ENCODE measurements at regions not wholly inside any gene's neighbourhood (a gene's known extent, or its start where the extent isn't known, plus 50 kb on each side); places are given as distances from the start of the nearest gene placed in this dataset.

DNA sequence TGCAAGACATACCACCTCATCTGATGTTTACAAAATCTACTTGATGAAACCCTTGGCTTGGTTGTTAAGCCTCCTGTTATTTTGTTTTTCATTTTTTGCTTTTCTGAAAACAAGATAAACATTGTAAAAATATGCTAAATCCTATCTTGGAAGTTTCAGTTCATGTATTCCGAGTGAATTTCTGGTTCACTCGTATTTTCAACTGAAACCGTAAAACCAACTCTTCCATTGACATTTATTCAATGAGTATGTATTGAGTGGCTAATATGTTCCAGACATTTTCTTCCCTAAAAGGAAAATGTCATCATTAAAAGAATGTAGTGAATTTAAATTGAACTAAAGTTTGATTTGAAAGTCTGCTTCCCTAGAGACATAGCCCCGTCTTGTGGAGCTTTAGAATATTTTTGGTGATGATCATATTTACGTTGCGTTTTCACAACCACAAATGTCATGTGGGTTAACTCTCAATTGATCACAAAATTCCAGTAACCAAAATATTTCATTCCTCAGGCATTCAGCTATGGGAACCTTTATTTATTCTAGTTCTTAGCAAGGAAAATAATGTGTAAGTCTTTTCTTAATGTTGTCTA lies 204.2 kb downstream of the MBD2 start:
- DNase-seq, result no peak

DNA sequence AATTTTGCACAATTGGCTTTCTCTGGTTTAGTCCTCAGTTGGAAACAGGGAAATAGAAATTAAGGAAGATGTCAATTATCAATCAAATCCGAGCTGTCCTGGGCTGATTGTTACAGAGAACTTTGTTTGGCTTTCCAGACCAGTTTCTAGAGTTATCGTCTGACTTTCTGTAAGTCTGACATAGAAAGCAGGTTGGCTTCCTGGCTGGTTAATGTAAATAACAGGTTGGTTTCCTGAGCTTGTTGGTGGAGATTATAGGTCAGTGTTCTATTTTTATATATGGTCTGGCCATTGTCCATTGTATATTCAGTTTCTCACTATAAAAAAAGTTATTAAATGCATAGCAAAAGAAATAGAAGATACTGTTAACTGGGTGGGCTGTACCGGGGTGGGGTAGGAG lies 204.8 kb downstream of the MBD2 start:
- DNase-seq, result no peak

DNA sequence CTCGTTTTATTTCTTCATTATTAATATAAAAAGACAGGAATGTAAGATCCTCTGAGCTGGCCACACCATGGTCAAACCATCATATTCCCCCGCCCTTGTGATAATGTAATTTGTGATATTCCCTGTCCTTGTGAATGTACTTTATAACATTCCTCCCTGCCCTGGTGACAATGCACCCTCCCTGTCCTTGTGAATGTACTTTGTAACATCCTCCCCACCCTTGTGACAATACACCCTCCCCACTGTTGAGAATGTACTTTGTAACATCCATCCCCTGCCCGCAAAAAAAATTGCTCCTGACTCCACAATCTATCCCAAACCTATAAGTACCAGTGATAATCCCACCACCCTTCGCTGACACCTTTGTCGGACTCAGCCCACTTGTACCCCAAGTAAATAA lies 211.0 kb downstream of the MBD2 start:
- no peak for DNase-seq

DNA sequence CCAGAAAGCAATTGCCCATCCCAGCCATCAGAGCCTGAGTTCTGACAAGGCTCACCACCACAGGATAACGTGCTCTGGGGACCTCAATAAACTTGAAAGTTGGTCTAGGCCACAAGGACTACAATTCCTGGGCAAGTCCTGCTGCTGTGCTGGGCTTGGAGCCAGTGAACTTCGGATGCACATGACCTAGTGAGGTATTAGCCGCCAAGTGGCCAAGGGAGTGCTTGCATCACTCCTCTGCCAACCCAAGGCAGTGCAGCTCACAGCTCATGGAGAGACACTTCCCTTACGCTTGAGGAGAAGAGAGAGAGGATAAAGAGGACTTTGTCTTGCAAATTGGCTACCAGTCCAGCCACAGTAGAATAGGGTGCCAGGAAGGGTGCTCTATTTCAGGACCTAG lies 219.6 kb downstream of the MBD2 start:
- no peak for DNase-seq

DNA sequence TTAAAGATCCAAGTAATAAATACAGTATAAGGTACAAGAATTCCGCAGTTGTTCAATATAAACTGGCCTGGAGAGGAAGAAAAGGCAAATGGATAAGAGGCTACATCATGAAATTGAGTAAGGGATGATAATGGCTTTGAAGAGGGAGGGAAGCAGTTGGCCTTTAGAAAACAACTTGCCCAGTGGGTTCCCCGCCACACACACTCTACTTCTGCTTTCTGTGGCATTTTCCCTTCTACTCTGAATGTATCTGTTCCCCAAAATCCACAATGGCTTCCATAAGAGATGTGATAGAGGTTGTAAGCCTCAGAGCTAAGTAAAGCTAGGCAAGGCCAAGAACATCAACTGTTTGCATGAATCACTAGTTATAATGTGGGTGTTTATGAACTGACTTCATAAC lies 221.3 kb downstream of the MBD2 start:
- no peak for DNase-seq

DNA sequence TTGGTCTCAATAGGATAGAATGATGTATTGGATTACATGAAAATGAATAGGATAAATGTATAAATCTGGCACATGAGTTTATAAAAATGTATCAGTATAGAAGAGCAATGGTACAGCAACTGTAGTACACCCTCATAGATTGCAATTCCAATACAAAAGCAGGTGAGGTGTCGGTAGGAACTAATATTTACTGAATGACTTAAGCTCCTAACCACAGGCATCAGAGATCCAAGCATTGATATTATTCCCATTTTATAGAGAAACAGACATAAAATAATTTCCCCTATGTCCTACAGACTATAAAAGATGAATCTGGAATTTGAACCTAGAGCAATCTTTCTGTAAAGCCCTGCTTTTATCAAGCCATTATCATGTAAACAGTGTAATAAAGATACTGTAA lies 227.4 kb downstream of the MBD2 start:
- no peak for DNase-seq

DNA sequence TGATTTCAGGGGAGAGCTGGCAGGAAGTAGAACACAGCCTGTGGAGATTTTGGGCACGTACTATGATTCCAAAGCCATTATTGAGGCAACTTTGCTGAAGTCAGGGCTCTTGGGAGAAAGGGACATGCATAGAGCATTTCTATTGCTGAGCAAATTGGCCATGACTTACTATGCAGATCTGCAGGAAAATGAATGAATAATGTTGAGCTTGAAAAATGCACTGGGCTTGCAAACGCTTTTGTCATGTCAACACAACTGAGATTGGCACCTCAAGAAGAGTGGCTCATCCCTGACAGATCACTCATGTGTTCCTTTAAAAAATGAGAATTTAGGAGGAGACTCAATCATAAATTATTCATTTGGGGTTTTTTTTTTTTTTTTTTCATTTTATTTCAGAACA lies 230.5 kb downstream of the MBD2 start:
- DNase-seq, result no peak

DNA sequence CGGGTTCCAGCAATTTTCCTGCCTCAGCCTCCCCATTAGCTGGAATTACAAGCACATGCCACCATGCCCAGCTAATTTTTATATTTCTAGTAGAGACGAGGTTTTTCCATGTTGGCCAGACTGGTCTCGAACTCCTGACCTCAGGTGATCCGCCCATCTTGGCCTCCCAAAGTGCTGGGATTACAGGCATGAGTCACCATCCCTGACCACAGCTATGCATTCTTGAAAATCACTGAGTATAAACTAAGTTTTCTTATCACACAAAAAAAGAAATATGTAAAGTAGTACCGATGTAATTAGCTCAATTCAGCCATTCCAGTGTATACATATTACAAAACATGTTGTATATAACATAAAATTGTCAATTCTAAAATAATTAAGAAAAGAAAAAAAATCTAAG lies 232.7 kb downstream of the MBD2 start:
- no peak for DNase-seq

DNA sequence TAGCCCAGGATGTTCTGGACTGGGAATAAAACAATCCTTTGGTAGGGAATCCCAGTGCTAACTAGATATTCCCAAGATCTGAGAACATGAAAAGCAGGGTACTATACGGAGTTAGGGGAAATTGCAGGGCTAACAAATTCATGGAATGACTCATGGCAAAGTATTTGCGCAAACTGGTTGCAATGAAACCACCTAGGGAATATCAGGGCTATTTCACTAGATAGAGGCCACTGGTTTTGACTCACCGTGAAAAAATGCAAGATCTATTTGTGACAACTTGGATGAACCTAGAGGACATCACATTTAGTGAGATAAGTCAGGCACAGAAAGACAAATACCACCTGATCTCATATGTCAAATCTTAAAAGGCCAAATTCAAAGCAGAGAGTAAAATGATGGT lies 233.3 kb downstream of the MBD2 start:
- no peak for DNase-seq

DNA sequence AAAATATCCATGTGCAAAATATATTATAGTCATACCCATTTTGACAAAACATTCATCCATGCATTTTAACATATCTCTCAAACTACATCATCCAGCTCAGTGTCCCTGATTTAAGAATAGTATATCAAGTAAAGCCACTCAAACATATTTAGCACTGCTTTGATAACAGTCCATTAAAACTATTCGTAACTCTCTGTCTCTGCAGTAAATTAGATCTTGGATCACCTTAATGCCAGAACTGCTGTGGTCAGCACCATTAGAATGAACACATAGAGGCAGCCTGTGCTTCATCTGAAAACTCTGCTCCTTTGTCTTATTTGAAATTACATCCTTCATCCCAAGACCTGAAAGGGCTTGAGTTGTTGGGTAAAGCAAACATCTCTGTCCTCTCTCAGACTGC lies 234.0 kb downstream of the MBD2 start:
- DNase-seq, result no peak

DNA sequence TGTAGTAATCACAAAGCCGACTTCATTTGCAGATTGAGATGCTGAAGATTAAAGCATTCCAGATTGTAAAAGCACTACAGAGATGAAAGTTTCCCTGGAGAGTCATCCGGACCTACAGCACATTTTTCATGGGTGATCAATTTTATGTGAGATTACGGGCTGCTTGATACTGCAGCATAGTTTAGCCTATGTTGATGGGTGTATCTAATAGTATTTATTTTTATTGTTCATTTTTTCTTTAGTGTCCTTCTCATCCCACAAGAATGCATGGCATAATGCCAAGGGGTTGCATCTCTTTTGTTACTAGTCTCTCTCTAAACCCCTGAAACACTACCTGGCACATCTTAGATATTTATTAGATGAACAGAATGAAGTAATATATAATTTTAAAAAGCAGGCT lies 240.4 kb downstream of the MBD2 start:
- DNase-seq, result no peak

DNA sequence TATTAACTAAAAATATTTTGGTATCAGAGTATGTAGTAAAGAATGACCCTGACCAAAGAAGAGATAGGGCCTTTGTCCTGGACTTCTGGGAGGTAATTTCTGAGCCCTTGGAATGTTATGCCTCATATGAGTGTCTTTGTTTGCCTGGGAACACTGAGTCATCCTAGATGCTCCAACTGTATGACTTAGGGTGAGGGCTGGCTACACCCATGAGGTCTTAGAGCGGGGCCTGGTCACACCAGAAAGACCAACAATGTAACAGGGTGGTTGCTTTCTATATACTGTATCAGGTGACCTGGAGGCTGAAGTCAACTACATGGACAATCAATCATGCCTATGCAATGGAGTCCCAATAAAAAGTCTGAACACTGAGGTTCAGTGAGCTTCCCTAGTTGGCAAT lies 253.1 kb downstream of the MBD2 start:
- DNase-seq, result no peak

DNA sequence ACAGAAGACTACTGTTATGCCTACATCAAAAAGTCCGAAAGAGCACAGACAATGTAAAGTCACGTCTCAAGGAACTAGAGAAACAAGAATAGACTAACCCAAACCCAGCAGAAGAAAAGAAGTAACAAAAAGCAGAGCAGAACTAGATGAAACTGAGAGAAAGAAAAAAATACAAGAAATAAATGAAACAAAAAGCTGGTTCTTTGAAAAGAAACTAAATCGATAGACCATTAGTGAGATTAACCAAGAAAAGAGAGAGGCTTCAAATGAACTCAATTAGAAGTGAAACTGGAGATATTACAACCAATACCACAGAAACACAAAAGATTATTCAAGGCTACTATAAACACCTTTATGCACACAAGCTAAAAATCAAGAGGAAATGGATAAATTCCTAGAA lies 271.8 kb downstream of the MBD2 start:
- no peak for DNase-seq

DNA sequence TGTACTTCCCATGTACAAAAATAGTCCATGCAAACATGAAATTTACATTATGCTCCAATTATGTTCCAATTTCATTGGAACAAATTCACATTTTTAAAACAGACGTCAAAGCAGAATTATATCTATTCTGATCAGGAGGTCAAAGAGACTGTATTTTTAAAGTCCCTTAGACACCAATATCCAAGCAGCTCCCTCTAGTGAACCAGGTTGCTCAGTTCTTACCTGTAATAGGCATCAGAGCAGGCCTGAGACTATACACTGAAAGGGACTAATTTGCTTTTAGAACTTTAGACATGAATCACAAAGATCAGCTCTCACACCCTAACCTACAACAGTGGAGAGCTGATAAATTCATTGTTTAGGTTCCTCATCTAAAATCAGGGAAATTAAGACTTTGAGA lies 273.9 kb downstream of the MBD2 start:
- no peak for DNase-seq

DNA sequence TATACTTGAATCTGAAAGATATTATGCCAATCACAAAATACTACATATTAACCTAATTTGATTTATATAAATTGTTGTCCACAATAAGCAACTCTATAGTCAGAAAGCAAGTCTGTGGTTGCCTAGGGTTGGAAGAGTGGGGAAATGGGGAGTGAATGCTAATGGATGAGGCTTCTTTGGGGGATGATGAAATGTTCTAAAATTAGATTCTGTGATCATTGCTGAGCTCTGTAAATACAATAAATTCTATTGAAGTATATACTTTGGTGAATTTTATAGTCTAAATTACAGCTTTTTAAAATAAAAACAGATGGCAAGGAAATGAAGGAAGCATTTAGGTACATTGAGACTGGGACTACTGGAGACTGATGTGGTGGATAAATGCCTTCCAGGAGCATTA lies 275.5 kb downstream of the MBD2 start:
- DNase-seq, result no peak

DNA sequence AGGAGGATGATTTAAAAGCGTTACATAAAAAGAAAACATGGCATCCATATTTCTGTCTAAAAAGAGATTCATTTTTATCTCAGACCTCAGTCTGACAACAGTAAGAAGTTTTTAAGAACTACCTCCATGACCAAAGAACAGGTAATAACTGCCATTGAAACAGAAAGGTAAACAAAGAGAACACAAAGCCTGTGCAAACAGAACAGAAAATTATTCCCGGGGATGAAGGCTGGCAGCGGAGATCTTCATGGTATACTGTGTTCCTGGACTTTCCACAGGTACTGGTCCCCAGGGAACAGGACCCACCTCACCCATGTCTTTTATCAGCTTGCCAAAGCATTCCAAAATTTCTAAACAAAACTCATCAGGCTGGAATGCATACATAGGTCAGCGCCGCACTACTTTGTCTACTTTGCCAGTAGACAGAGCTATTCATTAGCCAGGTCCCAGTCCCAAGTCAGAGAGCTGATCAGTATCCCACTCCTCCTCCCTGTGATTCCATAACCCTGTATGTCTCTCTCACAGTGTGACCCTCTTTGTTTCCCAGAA lies 277.3 kb downstream of the MBD2 start:
- DNase-seq, result no peak

DNA sequence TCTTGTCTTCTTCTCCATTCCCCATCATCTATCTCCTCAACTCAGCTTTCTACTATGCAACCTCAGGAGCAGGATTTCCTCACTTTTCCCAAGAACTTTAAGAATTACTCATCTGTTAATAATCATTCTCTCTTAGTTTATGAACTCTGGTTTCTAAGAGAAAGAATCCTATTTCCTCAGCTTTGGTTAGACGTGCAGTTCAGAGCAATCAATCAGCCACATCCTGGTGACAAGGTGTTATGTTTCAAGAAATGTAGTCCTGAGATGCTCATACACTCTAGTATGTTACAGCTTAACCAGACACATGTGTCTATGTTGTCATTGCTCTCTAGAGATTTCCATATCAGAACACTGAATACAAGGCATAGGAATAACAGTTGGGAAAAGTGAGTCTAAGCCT lies 277.9 kb downstream of the MBD2 start:
- DNase-seq, result no peak

DNA sequence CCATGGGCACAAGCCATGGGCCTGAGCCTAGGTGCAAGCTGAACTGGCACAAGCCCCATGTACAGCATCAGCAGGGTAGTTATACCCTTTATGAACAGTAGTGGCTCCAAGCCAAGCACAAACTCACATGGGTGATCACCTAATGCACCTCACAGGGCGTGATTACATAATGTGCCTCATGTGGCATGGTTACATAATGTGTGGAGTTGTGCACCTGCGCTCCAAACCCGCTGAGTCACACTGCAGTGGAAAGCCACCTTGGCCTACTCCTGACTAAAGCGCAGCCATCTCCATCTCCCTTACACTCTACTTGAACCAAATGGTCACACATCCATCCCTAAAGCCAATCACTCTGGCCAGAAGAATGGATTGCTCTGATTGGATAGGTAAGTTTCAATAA lies 279.7 kb downstream of the MBD2 start:
- DNase-seq, result no peak

DNA sequence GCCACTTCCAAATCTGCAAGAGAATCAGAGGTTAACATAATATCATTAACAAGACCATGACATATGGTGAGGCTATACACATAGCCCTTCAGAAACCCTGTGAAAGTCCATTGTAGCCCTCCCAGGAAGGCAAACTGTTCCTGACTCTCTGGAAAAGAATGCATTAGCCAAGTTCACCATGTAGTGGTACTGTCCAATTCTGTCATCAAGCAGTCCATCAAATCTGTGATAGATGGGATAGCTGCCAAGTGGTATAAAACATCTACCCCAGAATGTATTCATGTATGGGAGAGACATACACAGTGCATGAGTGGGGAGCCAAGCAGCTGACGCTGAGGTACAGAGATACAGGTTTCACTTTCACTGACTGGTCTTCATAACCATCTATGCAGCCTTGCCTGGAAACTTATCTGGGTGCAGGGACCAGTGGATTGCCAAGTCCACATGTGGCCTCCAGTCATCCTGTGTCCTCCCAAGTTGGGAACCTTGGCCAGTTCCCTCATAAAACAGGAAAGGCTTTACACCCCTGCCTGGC lies 281.1 kb downstream of the MBD2 start:
- DNase-seq, result no peak

DNA sequence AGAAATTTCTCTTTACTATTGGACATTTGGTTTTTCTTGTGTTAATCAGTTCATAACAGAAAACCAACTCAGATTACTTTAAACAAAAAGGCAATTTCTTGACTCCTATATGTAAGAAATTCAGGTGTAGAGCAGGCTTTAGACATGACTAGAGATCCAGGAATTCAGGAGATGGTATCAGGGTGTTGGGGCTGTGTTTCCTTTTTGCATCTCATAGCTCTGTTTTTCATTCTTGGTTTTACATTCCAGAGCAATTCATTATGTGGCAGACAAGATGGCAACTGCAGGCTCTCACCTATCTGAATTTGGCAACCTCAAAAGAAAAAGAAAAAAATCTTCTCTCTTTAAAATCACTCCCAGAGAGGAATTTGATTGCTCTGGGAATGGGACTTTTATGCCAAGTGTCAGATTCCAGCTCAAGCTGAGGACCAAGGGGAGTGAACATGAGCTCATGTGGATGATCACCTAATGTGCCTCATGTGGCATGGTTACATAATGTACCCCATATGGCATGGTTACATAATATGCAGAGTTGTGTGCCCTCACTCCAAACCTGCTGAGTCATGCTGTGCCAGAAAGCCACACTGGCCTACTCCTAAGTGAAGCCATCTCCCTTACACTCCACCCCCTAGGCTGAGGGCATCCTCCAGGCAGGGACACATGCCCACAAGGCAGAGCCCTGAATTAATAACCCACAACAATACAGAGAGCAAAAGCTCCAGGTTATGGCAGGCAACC lies 282.7 kb downstream of the MBD2 start:
- DNase-seq, result no peak

DNA sequence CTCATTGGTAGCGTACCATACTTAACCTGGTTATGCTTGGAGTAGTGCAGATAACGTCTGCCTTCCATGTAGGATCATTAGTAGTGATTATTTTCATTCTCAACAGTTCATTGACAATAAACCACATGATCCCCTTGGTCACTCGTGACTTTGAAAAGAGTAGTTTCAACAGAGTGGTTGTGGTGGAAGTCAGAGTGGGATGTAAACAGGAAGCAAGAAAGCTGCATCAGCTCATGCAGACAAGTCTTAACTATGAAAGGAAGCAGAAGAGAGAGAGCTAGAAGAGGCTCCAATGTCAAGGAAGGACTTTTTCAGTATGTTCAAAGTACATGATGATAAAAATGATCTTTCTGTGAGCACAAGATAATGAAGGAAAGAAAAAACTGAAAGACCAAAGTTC lies 287.4 kb downstream of the MBD2 start:
- DNase-seq, result no peak

DNA sequence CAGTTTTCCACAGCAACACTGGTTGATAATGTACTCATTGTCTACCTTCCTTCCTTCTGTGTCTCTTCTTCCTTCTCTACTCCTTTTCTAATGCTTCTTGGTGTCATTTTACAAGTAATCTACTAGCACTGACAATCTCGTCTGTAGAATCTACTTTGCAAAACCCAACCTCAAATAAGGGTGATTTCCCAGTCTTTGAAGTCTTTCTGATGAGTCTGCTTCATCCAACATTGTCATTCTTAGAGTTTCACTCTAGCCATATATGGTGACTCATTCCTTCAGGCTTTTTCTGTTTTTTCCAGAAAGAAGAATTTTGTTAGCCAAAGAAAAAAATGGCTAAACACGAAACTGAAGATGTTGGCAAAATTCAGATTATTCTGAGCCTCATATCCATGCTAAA lies 288.7 kb downstream of the MBD2 start:
- no peak for DNase-seq

DNA sequence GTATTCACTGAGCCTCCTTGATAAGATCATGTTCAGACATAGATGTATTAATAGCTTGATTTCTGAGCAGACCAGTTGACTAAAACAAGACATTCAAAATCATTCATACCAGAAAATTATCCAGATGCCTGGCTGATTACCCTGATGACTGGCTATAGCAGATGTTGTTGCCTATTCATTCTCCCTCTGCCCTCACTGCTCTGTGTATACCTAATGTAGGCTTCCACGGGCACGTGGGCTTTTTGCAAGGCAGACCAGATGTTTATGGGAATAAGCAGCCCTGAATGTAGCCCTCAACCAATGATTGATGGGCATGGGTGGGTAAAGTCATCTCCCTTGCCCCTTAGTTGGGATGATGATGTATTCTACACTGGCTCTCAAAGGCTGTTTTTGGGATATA lies 289.1 kb downstream of the MBD2 start:
- no peak for DNase-seq

DNA sequence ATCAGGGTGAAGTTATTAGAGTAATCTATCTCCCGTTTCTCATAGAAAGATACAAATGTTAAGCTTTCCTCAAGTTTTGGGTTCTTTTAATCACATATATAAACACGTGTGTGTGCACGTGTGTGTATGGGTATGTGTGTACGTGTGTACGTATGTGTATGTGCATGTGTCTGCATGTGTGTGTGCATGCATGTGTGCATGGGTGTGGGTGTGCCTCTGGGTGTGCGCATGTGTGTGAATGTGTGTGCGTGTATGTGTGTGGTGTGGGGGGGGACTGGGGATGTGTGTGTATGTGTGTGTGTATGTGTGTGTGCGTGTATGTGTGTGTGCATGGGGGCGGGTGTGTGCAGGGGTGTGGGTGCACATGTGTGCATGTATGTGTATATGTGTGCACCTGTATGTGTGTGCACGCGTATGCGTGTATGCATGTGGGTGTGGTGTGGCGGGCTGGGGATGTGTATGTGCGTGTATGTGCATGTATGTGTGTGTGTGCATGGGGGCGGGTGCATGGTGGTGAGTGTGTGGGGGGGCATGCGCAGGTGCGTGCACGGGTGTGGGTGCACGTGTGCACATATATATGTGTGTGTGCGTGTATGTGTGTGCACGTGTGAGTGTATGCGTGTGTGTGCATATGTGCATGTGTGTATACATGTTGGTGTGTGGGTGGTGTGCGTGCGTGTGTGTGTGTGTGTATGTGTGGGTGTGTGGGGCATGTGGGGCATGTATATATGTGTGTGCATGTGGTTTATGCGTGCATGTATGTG lies 304.0 kb downstream of the MBD2 start:
- DNase-seq, result no peak
